Head of caudate nucleus (tissue), 42 donors: ENCODE measurements at regions not wholly inside any gene's neighbourhood (a gene's known extent, or its start where the extent isn't known, plus 50 kb on each side); places are given as distances from the start of the nearest gene placed in this dataset.

Experiments used
- DNase-seq, 42 donors: peaks; one replicate each; pipeline versions ENCODE4 v3.0.0 to v3.0.0-alpha.2; 2020 to 2021; ENCODE audit warnings: mixed read lengths in 7 of 42
- intact Hi-C: fragments of 100-400 bp; cut with DNase I; formaldehyde crosslinking; loops from one replicate; pipeline ENCODE4 v1.15.0; 2022

DNA sequence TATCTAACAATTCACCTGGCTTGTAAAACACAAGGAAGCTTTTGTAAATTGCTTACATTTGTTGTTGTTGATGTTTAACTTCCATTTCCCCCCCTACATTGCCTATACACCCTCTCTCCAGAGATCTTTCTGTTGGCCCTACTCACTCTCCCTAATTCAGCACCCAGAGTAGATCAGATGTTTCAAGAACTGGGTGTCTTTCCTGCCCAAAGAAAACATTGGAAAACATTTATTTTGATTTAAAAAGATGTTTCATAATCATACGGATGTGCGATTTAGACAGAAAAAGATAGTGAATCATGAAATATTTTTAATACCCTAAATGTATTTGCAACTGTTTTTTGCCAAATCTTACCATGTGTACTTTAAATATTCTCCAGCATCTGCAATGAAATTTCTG lies 446.4 kb upstream of the RGS6 start:
- intact Hi-C loops = no loop called here

GRCh38 chr14:71486279-71486678 lies 445.9 kb upstream of the RGS6 start:
- intact Hi-C loops = no loop called here

More for the DNA sequence above, 446.4 kb upstream of the RGS6 start:
- DNase-seq = no peak

DNA sequence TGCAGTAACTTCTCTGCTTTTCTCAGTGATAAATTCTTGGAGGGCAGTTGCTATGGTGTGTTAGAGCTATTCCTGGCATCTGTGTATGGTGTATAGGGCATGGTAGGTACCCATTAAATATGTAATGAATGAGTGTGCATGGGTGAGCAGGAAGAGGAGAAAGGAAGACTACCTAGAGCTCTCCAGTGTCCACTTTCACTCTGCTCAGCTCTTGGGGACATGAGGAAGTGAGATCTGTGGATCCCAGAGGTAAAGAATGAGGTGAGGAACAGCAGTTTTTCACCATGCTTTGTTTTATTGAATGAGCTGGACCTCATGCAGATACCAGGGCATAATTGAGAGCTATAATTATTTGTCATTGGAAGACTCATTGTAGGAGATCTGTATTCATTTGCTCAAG lies 444.8 kb upstream of the RGS6 start:
- no peak for DNase-seq
- intact Hi-C loops = no loop called here

More at GRCh38 chr14:71486279-71486678, 445.9 kb upstream of the RGS6 start:
- DNase-seq = no peak

- DNase-seq = no peak
- intact Hi-C loops = no loop called here
Measured at GRCh38 chr14:71487941-71488340, 444.3 kb upstream of the RGS6 start.

GRCh38 chr14:71488703-71489191 lies 443.5 kb upstream of the RGS6 start:
- intact Hi-C loops = no loop called here
- DNase-seq = no peak

DNA sequence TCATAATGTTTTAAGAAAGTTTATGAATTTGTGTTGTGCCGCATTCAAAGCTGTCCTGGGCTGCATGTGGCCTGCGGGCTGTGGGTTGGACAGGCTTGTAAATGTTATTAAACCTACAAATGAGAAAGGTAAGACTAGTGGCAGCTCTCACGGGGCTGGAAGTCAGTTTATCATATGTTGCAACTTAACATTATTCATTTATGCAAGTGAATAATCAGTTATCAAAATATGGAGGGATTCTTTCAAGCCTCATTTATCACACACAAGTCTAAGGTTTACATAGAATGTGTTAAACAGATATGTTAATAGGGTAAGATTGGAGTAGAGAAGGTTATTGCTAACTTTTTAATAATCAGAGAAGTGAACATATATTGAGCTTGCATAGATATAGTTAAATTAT lies 442.5 kb upstream of the RGS6 start:
- no peak for DNase-seq
- intact Hi-C loops = no loop called here

DNA sequence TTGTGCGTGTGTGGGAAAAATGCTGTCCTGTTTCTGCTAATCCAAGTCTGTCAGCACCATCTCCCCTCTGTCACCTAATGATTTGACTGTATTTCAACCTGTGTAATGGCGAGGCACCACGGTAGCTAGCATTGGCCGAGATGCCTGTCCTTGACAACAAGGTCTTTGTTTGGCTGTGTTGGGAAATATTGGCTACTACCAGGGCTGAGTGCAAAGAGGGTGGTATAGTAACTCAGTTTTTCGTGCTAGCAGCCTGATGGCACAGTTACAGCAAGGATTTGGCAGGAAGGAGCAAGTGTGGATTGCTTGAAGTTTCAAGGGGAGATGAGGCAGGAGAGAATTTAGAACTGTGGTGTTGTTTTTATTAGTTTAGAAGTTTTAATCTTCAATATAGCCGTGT lies 440.3 kb upstream of the RGS6 start:
- peak in 17 of 42 donors; percentile 13 to 74 (median 28) for DNase-seq

GRCh38 chr14:71492346-71492745 lies 439.9 kb upstream of the RGS6 start:
- DNase-seq = no peak
- intact Hi-C loops = no loop called here

More for the DNA sequence above, 440.3 kb upstream of the RGS6 start:
- intact Hi-C loops = no loop called here

DNA sequence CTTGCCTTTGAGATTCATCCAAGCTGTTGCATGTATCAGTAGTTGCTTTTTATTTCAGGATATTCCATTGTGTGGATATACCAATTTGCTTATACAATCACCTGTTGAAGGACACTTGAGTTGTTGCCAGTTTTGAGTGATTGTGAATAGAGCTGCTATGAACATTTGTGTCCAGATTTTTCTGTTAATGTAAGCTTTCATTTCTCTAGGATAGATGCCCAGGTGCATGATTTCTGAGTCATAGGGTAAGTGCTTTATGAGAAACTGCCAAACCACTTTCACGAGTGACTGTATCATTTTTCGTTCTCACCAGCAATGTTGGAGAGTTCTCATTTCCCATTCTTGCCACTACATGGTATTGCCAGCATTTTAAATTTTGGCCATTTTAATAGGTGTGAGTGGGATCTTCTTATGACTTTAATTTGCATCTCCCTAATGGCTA lies 434.6 kb upstream of the RGS6 start:
- DNase-seq = no peak

DNA sequence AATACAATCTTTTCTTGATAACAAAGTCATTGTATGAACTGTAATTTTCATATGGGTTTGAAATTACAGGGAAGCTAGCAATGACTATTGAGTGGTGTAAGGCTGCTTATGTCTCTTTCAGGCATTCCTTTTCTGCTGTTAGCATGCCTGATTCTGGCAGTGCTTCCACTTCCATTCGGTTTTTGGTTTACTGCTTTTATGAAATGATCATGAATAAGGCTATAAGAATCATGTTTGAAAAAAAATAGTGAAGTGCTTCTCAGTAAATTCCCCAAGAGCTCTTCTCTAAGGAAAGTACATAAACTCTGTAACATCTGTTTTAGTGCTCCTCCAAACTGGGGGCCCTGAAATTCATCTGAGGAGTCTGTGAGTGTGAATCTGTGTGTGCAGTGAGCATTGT lies 434.0 kb upstream of the RGS6 start:
- intact Hi-C loops = no loop called here
- no peak for DNase-seq

More for the DNA sequence above, 434.6 kb upstream of the RGS6 start:
- intact Hi-C loops = no loop called here

DNA sequence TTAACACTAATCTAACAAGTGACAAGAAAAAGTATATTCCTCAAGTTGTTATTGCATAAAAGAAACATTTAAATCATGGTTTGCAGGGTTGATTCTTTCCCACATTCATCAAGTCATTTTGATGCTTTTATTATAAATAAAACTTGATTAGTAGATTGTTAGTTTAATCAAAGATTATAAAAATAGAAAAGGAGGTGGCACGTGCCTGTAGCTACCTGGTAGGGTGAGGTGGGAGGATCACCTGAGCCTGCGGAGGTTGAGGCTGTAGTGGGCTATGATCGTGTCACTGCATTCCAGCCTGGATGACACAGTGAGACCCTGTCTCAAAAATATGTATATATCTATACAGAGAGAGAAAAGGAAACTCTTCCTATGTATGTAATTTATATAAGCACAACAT lies 433.2 kb upstream of the RGS6 start:
- intact Hi-C loops = no loop called here
- no peak for DNase-seq

DNA sequence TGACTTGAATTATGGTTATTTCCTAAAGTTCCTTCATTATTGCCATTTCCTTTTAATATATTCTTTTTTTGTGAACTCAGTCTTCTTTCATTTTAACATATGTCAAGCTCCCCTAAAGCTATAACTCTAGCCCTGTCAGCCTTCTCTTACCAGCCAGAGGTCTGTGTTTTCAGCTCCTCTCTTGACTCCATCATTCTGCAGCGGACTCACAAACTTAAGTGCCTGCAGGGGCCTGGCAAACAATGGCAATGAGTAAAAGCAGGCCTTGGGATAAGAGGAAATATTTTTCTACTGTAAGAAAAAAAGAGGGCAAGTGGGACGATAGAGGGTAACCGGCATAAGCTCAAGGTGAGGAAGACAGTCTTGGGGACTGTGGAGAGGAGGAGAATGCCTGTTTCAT lies 424.5 kb upstream of the RGS6 start:
- no peak for DNase-seq
- intact Hi-C loops = no loop called here

DNA sequence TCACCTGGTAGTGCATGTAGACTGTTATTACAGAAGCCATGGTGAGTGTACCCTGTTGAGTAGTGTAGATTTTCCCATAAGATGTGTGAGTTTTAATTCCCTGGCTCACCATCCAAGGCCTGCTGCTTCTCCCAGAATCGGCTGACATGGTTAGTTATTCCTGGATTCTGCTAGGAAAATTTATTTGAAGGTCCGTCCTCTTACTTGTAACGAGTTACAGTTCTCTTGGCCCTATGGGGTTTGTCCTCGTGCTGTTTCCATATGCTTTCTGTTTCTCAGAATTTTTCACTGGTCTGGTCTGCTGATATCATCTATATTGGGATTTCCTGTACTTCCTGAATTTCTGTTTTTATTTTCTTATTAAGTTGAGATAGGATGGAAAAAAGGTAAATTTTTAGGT lies 423.3 kb upstream of the RGS6 start:
- intact Hi-C loops = no loop called here
- DNase-seq = no peak

DNA sequence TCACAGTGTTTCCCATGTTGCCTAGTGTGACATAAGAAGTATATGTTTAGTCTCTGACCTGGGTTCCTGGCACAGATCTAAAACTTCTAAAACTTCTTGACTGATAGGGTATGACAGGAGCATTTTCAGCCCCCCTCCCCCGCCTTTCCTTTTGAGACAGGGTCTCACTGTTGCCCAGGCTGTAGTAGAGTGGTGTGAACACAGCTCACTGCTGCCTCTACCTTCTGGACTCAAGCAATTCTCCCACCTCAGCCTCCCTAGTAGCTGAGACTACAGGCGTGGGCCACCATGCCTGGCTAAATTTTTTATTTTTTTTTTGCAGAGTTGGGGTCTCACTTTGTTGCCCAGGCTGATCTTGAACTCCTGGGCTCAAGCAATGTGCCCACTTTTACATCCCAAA lies 421.1 kb upstream of the RGS6 start:
- no peak for DNase-seq
- intact Hi-C loops = no loop called here

DNA sequence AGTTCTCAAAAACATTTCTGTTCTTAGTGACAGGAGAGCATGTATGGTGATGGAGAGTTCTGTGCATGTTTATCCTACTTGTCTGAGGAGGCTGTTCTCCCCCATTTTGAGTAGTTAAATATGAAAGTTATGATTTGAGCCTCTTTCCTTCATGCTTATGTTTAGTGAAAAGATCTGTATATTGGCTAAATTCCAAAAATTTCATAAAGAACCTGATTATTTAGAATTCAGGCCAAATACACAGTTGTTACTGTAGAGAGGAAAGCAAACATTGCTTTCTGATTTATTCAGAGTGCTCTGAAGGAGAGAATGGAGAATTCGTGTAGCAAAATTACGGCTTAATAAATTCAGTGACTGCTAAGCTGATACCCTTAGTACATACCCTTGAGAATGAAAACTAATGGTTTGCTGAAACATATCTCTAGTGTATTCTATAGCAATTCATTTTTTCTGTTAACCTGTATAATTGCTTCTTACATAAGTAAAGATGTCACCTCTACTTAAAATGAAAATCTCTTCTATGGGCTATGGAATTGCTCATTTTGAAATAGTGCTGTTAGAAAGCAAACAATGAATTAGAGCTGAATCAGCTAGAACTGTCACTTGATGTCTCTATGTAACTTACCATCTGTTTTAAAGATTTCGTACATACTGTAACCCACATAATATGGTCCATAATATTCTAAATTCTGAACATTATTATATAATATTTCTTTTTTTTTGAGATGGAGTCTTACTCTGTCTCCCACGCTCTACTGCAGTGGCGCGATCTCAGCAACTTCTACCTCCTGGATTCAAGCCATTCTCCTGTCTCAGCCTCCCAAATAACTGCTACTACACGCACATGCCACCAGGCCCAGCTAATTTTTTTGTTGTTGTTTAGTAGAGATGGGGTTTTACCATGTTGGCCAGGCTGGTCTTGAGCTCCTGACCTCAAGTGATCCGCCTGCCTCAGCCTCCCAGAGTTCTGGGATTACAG lies 417.0 kb upstream of the RGS6 start:
- DNase-seq = peak in 11 of 42 donors; percentile 9 to 59 (median 33)
- intact Hi-C loops = no loop called here

GRCh38 chr14:71521238-71522135 lies 410.7 kb upstream of the RGS6 start:
- intact Hi-C loops = no loop called here
- DNase-seq = no peak

DNA sequence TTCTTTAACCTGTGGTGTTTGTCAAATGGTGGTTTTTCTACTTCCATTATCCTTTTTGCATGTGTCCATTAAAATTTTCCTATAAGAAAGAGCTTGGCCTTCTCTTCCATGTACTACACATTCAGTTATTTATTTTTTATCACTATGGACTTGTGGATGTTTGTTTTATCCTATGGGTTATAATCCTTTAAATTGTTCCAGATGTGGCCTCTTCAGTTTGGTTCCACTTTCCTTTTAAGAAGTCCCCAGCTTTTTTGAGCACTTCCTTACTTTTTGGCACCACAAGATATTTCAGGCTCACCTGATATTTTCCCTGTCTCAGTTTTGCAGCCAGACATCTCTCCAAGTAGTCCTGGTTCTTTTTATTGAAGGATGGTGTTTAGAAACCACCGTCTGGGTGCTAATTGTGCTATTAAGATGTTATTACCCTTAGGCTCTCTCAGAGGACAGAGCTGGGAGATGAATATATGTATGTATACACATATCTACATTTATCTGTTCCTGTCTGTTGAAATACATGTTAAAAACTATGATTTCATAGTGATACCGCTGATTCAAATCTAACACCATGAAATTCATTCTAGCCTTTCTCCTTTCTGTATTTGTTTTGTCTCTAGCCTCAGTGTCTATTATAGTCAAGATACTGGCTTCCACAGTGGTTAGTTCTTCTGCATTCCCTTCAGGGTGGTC lies 408.5 kb upstream of the RGS6 start:
- intact Hi-C loops = no loop called here
- DNase-seq = no peak

DNA sequence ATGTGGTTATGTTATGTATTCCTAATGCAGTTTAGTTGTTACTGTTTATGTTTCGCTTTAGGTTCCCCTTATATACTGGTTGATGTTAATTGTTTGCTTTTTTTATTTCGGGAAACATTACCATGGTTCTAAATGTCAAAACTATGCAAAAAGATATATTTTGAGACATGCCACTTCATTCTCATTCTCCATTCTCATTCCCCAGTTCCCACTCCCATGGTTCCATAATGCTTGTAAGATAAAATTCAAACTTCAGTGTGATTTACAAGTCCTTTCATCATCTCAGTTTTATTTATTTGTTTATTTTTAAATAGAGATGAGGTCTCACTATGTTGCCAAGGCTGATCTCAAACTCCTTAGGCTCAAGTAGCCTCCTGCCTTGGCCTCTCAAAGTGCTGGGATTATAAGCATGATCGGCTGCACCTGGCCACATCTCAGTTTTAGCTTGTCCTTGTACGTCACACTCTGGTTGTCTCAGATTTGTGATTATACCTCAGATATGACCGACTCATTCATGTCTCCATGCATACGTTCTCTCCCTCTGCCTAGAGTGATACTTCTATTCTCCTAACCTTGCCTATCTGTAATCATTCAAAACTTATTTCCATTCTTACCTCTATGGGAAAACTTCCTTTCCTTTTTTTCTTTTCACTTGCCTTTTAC lies 407.8 kb upstream of the RGS6 start:
- no peak for DNase-seq
- intact Hi-C loops = no loop called here
